Cardiac muscle cell (in vitro differentiated cells and primary cell): ENCODE measurements at regions not wholly inside any gene's neighbourhood (a gene's known extent, or its start where the extent isn't known, plus 50 kb on each side); places are given as distances from the start of the nearest gene placed in this dataset.

Experiments
- DNase-seq, 2 donors: peaks; one replicate each; pipeline versions ENCODE4 v3.0.0 to v3.0.0-alpha.2; 2010 to 2017; ENCODE audit warnings: low read depth in 1 of 2, low spot score in 1 of 2
- H3K27ac ChIP-seq: fragments of 200-600 bp; sonication (generic); 2 replicates; pipeline ENCODE4 v1.5.1; 2016
- H3K27me3 ChIP-seq: fragments of 200-600 bp; sonication (generic); 2 replicates; pipeline ENCODE4 v1.6.0; 2016; ENCODE audit warnings: control low read depth
- H3K36me3 ChIP-seq: fragments of 200-600 bp; sonication (generic); 2 replicates; pipeline ENCODE4 v1.5.1; 2016; ENCODE audit warnings: control low read depth
- H3K4me1 ChIP-seq: fragments of 200-600 bp; sonication (generic); 2 replicates; pipeline ENCODE4 v1.8.1; 2017; ENCODE audit warnings: low read depth, mild to moderate bottlenecking, mixed run types
- H3K4me3 ChIP-seq: fragments of 200-600 bp; sonication (generic); 2 replicates; pipeline ENCODE4 v1.5.1; 2016; ENCODE audit warnings: mild to moderate bottlenecking
- H3K9me3 ChIP-seq: fragments of 200-600 bp; sonication (generic); 2 replicates; pipeline ENCODE4 v1.5.1; 2017; ENCODE audit warnings: low read depth, mild to moderate bottlenecking, control low read depth
- CTCF ChIP-seq: IDR thresholded peaks from 2 replicates; pipeline ENCODE4 v1.5.1; 2012; ENCODE audit warnings: low read depth, mild to moderate bottlenecking, low read length

GRCh38 chr5:159385536-159385935, 55.2 kb upstream of the IL12B start:
- Histone ChIP-seq H3K27me3 (no peaks in the 10 kb centered on the region), H3K9me3 (no peaks in the 10 kb centered on the region), H3K27ac (no peak overlapping the region), H3K4me1 (no peaks in the 10 kb centered on the region), H3K4me3 (no peak overlapping the region), H3K36me3 (no peaks in the 10 kb centered on the region)
- TF ChIP-seq CTCF, result no peak
- no peak for DNase-seq

DNA sequence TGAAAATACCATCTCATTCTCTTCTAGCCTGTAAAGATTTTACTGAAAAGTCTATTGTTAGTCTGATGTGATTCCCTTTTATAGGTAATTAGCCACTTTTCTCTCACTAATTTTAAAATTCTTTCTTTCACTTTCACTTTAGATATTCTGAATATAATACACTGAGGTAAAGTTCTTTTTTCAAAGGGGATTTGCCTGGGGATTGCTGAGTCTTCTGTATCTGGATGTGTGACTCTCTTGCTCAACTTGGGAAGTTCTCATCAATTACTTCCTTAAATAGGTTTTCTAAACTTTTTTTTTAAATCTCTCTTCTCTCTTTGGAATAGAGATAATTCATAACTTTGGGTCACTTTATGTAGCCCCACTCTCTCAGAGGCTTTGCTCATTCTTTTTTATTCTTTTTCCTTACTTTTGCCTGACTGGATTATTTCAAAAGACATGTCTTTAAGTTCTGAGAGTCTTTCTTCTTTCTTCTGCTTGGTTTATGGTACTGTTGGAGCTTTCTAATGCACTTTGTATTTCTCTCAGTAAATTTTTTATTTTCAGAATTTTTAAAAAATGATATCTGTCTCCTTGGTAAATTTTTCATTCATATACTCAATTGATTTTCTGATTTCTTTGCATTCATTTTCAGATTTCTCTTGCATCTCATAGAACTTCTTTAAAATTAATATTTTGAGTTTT, 55.9 kb upstream of the IL12B start:
- Histone ChIP-seq H3K36me3 (no peaks in the 10 kb centered on the region), H3K4me1 (no peaks in the 10 kb centered on the region), H3K27me3 (no peaks in the 10 kb centered on the region), H3K27ac (no peak overlapping the region), H3K9me3 (no peaks in the 10 kb centered on the region), H3K4me3 (no peak overlapping the region)
- no peak for TF ChIP-seq CTCF
- DNase-seq, result no peak

GRCh38 chr5:159392871-159393270, 62.6 kb upstream of the IL12B start:
- H3K36me3 ChIP-seq, result no peaks in the 10 kb centered on the region
- TF ChIP-seq CTCF, result no peak
- no peak for DNase-seq
- no peak overlapping the region for H3K27ac ChIP-seq
- H3K9me3 ChIP-seq, result no peaks in the 10 kb centered on the region
- H3K27me3 ChIP-seq, result no peaks in the 10 kb centered on the region
- no peak overlapping the region for H3K4me3 ChIP-seq
- no peaks in the 10 kb centered on the region for H3K4me1 ChIP-seq

- Histone ChIP-seq H3K27ac (no peak overlapping the region), H3K4me1 (peaks cover 5% of the 10 kb centered on the region), H3K27me3 (no peaks in the 10 kb centered on the region), H3K36me3 (no peaks in the 10 kb centered on the region), H3K4me3 (no peak overlapping the region), H3K9me3 (no peaks in the 10 kb centered on the region)
- no peak for DNase-seq
- no peak for TF ChIP-seq CTCF
Observed at GRCh38 chr5:159393854-159394274, 63.6 kb upstream of the IL12B start.

DNA sequence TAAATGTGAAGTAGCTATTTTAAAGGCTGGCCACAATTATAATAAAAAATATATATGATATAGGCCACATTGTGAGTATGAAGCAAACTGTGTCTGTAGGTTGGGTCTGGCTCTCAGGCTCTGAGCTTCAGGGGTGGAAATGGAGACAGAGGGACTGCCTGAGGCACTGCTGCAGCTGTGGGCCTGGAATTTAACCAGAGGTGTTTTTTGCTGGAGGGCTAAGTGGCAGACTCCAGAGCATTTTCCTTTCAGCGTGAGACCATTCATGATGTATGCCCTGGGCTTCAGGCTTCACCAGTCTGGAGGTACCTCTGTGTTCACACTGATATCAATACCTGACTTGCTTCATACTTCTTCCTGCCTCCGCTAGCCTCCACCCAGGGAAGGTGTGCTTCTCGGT, 64.9 kb upstream of the IL12B start:
- no peak overlapping the region for H3K27ac ChIP-seq
- no peaks in the 10 kb centered on the region for H3K36me3 ChIP-seq
- H3K4me1 ChIP-seq, result peaks cover 7% of the 10 kb centered on the region
- H3K9me3 ChIP-seq, result no peaks in the 10 kb centered on the region
- H3K27me3 ChIP-seq, result no peaks in the 10 kb centered on the region
- TF ChIP-seq CTCF, result no peak
- no peak for DNase-seq
- no peak overlapping the region for H3K4me3 ChIP-seq
